MM.1S (cell line): ENCODE measurements at regions not wholly inside any gene's neighbourhood (a gene's known extent, or its start where the extent isn't known, plus 50 kb on each side); places are given as distances from the start of the nearest gene placed in this dataset.

Source experiments
- EZH2 ChIP-seq: fragments of 300-600 bp; sonication (generic); optimal IDR thresholded peaks from 2 replicates; pipeline ENCODE3; 2017; ENCODE audit warnings: low read depth, mild to moderate bottlenecking, antibody characterized with exemption, low read length, mixed read lengths
- EZH2phosphoT487 ChIP-seq: fragments of 300-600 bp; sonication (generic); IDR thresholded peaks from 2 replicates; pipeline ENCODE4 v1.6.1; 2018; ENCODE audit warnings: antibody characterized with exemption, low read length
- TF ChIP-seq, protein P1 (sequence below): fragments of 300-600 bp; sonication (generic); IDR thresholded peaks from 2 replicates; pipeline ENCODE4 v1.5.1; 2016; ENCODE audit warnings: antibody characterized with exemption, low read length, mixed read lengths

DNA sequence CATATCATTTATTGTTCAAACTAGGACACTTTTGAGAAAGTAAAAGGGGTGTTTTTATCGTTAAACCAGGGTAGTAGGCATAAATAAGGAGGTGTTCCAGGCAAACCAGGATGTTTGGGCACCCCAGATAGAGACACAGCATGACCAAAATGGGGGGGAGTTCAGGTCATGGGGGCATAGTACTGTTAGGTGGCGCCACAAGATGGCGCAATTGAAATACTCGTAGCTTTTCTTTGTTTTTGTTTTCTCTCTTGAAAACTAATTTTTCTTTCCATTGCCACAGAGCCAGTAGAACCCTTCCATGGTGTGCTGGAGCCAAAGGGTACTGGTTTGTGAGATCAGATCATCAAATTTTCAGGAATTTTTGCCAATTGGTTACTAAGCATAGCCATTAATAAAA, 283.4 kb downstream of the BCOR start:
- TF ChIP-seq, protein P1, sequence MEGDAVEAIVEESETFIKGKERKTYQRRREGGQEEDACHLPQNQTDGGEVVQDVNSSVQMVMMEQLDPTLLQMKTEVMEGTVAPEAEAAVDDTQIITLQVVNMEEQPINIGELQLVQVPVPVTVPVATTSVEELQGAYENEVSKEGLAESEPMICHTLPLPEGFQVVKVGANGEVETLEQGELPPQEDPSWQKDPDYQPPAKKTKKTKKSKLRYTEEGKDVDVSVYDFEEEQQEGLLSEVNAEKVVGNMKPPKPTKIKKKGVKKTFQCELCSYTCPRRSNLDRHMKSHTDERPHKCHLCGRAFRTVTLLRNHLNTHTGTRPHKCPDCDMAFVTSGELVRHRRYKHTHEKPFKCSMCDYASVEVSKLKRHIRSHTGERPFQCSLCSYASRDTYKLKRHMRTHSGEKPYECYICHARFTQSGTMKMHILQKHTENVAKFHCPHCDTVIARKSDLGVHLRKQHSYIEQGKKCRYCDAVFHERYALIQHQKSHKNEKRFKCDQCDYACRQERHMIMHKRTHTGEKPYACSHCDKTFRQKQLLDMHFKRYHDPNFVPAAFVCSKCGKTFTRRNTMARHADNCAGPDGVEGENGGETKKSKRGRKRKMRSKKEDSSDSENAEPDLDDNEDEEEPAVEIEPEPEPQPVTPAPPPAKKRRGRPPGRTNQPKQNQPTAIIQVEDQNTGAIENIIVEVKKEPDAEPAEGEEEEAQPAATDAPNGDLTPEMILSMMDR = peak; percentile 46
- TF ChIP-seq EZH2phosphoT487 (no peak), EZH2 (no peak)
